ENCODE measurements at regions not wholly inside any gene's neighbourhood (a gene's known extent, or its start where the extent isn't known, plus 50 kb on each side); places are given as distances from the start of the nearest gene placed in this dataset.
"Not testable (repeated sequence)": the region's sequence is repeated elsewhere in the genome, so short reads cannot be mapped to it uniquely, and the experiment has no call there.

- intact Hi-C loops (cut with DNase I): no loop called here
- Histone ChIP-seq H3K36me3 (no peaks in the 10 kb centered on the region), H3K27ac (no peak overlapping the region), H3K4me3 (no peak overlapping the region), H3K9me3 (no peaks in the 10 kb centered on the region), H3K27me3 (replicated peaks; ENCODE audit: insufficient read depth) (no peaks in the 10 kb centered on the region), H3K4me1 (replicated peaks) (no peaks in the 10 kb centered on the region)
- WGBS: 61% methylated on average over 4 of the region's 4 CpGs
- TF ChIP-seq CTCF (IDR thresholded peaks at IDR 0.05) (no peak), POLR2AphosphoS5 (IDR thresholded peaks at IDR 0.05) (no peak), POLR2A (IDR thresholded peaks at IDR 0.05) (no peak)
- no peak for DNase-seq (ENCODE audit: low spot score)
Measured at GRCh38 chr12:127980585-127980984, 286.4 kb upstream of the TMEM132C start.

GRCh38 chr12:127981875-127982274 is 285.1 kb upstream of the TMEM132C start:
- H3K4me3 ChIP-seq: no peak overlapping the region
- H3K4me1 ChIP-seq (replicated peaks): no peaks in the 10 kb centered on the region
- WGBS: 76% methylated on average over 5 of the region's 5 CpGs
- H3K9me3 ChIP-seq: no peaks in the 10 kb centered on the region
- H3K36me3 ChIP-seq: no peaks in the 10 kb centered on the region
- TF ChIP-seq POLR2A (IDR thresholded peaks at IDR 0.05) (no peak), CTCF (IDR thresholded peaks at IDR 0.05) (no peak), POLR2AphosphoS5 (IDR thresholded peaks at IDR 0.05) (no peak)
- H3K27me3 ChIP-seq (replicated peaks; ENCODE audit: insufficient read depth): no peaks in the 10 kb centered on the region
- intact Hi-C loops (cut with DNase I): no loop called here
- H3K27ac ChIP-seq: no peak overlapping the region
- DNase-seq (ENCODE audit: low spot score): no peak

- WGBS: 97% methylated on average over 50 of the region's 50 CpGs
- H3K4me3 ChIP-seq; DNase-seq (ENCODE audit: low spot score); H3K36me3 ChIP-seq; H3K27ac ChIP-seq; H3K27me3 ChIP-seq (replicated peaks; ENCODE audit: insufficient read depth); H3K4me1 ChIP-seq (replicated peaks); intact Hi-C loops (cut with DNase I); H3K9me3 ChIP-seq: not testable (repeated sequence)
Measured at GRCh38 chr12:127983213-127983791, 283.7 kb upstream of the TMEM132C start.

GRCh38 chr12:127984386-127985055 is 282.4 kb upstream of the TMEM132C start:
- intact Hi-C loops (cut with DNase I): no loop called here
- H3K4me3 ChIP-seq: no peak overlapping the region
- H3K9me3 ChIP-seq: no peaks in the 10 kb centered on the region

More at GRCh38 chr12:127984386-127985055, 282.4 kb upstream of the TMEM132C start:
- H3K36me3 ChIP-seq: no peaks in the 10 kb centered on the region
- DNase-seq (ENCODE audit: low spot score): no peak
- H3K27ac ChIP-seq: no peak overlapping the region
- WGBS: 83% methylated on average over 10 of the region's 10 CpGs
- H3K4me1 ChIP-seq (replicated peaks): no peaks in the 10 kb centered on the region
- no peaks in the 10 kb centered on the region for H3K27me3 ChIP-seq (replicated peaks; ENCODE audit: insufficient read depth)
- no peak for TF ChIP-seq POLR2A (IDR thresholded peaks at IDR 0.05)
- no peak for TF ChIP-seq POLR2AphosphoS5 (IDR thresholded peaks at IDR 0.05)
- no peak for TF ChIP-seq CTCF (IDR thresholded peaks at IDR 0.05)

Measured in prostate gland (tissue), 2 donors.